GM23248 (cell line): ENCODE measurements at regions not wholly inside any gene's neighbourhood (a gene's known extent, or its start where the extent isn't known, plus 50 kb on each side); places are given as distances from the start of the nearest gene placed in this dataset.

Source experiments
- DNase-seq: peaks from one replicate; pipeline ENCODE4 v3.0.0-alpha.2; 2015
- H2AFZ ChIP-seq: fragments of 200-600 bp; sonication (generic); 2 replicates; pipeline ENCODE4 v1.6.1; 2016; ENCODE audit warnings: antibody characterized with exemption
- H3F3A ChIP-seq: fragments of 200-600 bp; sonication (generic); 2 replicates; pipeline ENCODE4 v1.6.1; 2016; ENCODE audit warnings: mild to moderate bottlenecking, antibody characterized with exemption, mixed run types; ENCODE audit not compliant: insufficient read depth
- H3K27ac ChIP-seq: fragments of 200-600 bp; sonication (generic); 2 replicates; pipeline ENCODE4 v1.5.1; 2016; ENCODE audit warnings: mild to moderate bottlenecking
- H3K27me3 ChIP-seq: fragments of 200-600 bp; sonication (generic); replicated peaks from 2 replicates; pipeline ENCODE4 v1.6.1; 2016; ENCODE audit warnings: mild to moderate bottlenecking; ENCODE audit not compliant: insufficient read depth
- H3K36me3 ChIP-seq: fragments of 200-600 bp; sonication (generic); 2 replicates; pipeline ENCODE4 v1.6.1; 2016; ENCODE audit warnings: low read depth, mild to moderate bottlenecking
- H3K4me1 ChIP-seq: fragments of 200-600 bp; sonication (generic); 2 replicates; pipeline ENCODE4 v1.6.1; 2016; ENCODE audit warnings: mild to moderate bottlenecking; ENCODE audit not compliant: insufficient read depth
- H3K4me2 ChIP-seq: fragments of 200-600 bp; sonication (generic); one replicate; pipeline ENCODE4 v1.6.1; 2016; ENCODE audit warnings: mild to moderate bottlenecking; ENCODE audit not compliant: unreplicated experiment
- H3K4me3 ChIP-seq: fragments of 200-600 bp; sonication (generic); 2 replicates; pipeline ENCODE4 v1.5.1; 2016; ENCODE audit warnings: mild to moderate bottlenecking
- H3K79me2 ChIP-seq: fragments of 200-600 bp; sonication (generic); 2 replicates; pipeline ENCODE4 v1.6.1; 2016; ENCODE audit warnings: mild to moderate bottlenecking; ENCODE audit not compliant: insufficient read depth
- H3K9ac ChIP-seq: fragments of 200-600 bp; sonication (generic); 2 replicates; pipeline ENCODE4 v1.6.1; 2016; ENCODE audit warnings: mild to moderate bottlenecking
- H3K9me2 ChIP-seq: fragments of 200-600 bp; sonication (generic); 2 replicates; pipeline ENCODE4 v1.6.1; 2016; ENCODE audit warnings: mixed run types, mild to moderate bottlenecking, moderate library complexity; ENCODE audit not compliant: insufficient read depth
- H3K9me3 ChIP-seq: fragments of 200-600 bp; sonication (generic); one replicate; pipeline ENCODE4 v1.6.1; 2017; ENCODE audit warnings: low read depth
- H4K20me1 ChIP-seq: fragments of 200-600 bp; sonication (generic); 2 replicates; pipeline ENCODE4 v1.6.0; 2016; ENCODE audit not compliant: insufficient read depth
- EZH2 ChIP-seq: fragments of 200-600 bp; sonication (generic); IDR thresholded peaks from 2 replicates; pipeline ENCODE4 v1.6.1; 2018; ENCODE audit warnings: antibody characterized with exemption, mild to moderate bottlenecking; ENCODE audit not compliant: insufficient read depth, poor library complexity, severe bottlenecking
- EZH2phosphoT487 ChIP-seq: fragments of 200-600 bp; sonication (generic); IDR thresholded peaks from 2 replicates; pipeline ENCODE4 v1.6.1; 2018; ENCODE audit warnings: antibody characterized with exemption, moderate library complexity, mild to moderate bottlenecking, low read depth; ENCODE audit not compliant: insufficient read depth
- WGBS, 2 experiments: methylation state at CpG; one replicate each; pipeline ENCODE4 v1.1.6; 2015 to 2017; ENCODE audit warnings: low lambda C conversion rate in 2 of 2, low coverage in 1 of 2; ENCODE audit errors: missing lambda C conversion rate in 2 of 2; 5-methylcytosine and 5-hydroxymethylcytosine counted together
- in situ Hi-C: fragments of 300-500 bp; cut with MboI; formaldehyde crosslinking; loops from 2 replicates; pipeline ENCODE4 v1.15.0; 2020

DNA sequence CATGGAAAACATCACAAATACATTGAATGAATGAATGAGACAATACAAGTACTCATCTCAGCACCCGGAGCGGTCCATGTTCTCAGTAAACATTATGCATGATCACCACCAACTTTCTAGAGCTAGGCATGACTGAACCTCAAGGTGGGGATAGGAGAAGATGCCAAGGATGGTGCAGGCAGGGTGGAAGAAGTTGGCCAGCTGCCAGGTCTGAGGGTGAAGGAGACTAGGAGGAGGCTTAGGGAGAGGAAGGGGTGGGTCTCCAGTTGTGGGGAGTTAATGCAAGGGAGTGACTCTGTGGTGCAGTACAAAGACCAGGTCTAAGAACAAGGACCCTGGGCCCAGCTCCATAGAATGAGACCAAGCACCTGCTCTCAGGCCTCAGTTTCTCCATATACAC lies 91.7 kb downstream of the MATN1 start:
- Histone ChIP-seq H3K4me1 (no peaks in the 10 kb centered on the region), H3F3A (no peaks in the 10 kb centered on the region), H3K9ac (no peak overlapping the region), H3K4me2 (no peak overlapping the region), H4K20me1 (no peaks in the 10 kb centered on the region), H3K36me3 (no peaks in the 10 kb centered on the region), H3K9me2 (no peaks in the 10 kb centered on the region), H3K79me2 (no peaks in the 10 kb centered on the region), H2AFZ (no peak overlapping the region), H3K4me3 (no peak overlapping the region), H3K9me3 (no peaks in the 10 kb centered on the region), H3K27ac (no peak overlapping the region), H3K27me3 (peaks cover 3% of the 10 kb centered on the region)
- TF ChIP-seq EZH2phosphoT487 (no peak), EZH2 (no peak)
- 92 to 94% methylated on average over 2 of the region's 2 CpGs for WGBS, 2 experiments
- no peak for DNase-seq
- in situ Hi-C loops = no loop called here

DNA sequence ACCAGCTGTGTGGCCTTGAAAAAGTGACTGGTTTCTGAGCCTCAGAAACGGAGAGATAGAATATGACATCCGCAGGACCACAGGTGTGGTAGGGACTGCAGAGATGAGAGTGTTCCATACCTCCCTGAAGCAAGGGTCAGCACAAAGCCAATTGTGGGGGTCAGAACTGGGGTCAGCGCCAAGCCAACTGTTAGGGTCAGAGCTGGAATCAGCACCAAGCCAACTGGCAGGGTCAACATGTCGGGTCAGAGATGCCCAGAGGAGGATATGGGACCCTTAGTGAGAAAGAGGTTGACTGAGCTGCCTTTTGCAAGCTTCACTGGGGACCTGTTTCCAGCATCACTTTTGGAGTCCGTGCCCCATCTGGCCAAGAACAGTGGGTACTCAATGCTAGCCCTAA lies 93.9 kb downstream of the MATN1 start:
- H3K9me2 ChIP-seq = no peaks in the 10 kb centered on the region
- H3K27me3 ChIP-seq = peaks cover 3% of the 10 kb centered on the region; the same call in 1 of the 2 replicates
- no peaks in the 10 kb centered on the region for H3K79me2 ChIP-seq
- no peak for TF ChIP-seq EZH2
- TF ChIP-seq EZH2phosphoT487 = no peak
- in situ Hi-C loops = no loop called here
- no peaks in the 10 kb centered on the region for H3K4me1 ChIP-seq
- no peak overlapping the region for H3K4me3 ChIP-seq
- no peak overlapping the region for H3K4me2 ChIP-seq
- H3K27ac ChIP-seq = no peak overlapping the region
- H3K9me3 ChIP-seq = no peaks in the 10 kb centered on the region
- no peak overlapping the region for H3K9ac ChIP-seq
- H2AFZ ChIP-seq = no peak overlapping the region
- H4K20me1 ChIP-seq = no peaks in the 10 kb centered on the region
- H3K36me3 ChIP-seq = no peaks in the 10 kb centered on the region
- no peaks in the 10 kb centered on the region for H3F3A ChIP-seq
- no peak for DNase-seq
- WGBS, 2 experiments = 47 to 58% methylated on average over 5 of the region's 5 CpGs

DNA sequence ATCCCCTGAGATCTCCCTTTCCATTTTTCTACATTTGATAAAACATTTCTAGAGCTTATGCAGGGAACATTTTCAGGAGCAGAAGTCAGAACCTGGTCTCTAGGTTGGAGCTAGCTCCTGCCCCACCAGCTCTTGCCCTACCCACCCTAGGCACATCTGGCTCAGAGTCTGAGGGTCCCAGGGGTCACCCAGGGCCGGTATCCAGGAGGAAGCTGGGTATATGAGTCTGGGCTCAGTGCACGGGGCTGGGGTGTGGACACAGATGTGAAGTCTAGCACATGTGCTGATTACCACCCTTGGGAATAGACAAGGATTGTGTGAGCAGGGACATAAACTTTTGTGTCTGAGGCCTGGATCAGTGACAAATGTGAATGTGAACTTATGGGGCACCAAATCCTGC lies 95.4 kb downstream of the MATN1 start:
- TF ChIP-seq EZH2 (no peak), EZH2phosphoT487 (no peak)
- H3K9me3 ChIP-seq = no peaks in the 10 kb centered on the region
- 16 to 19% methylated on average over 2 of the region's 2 CpGs for WGBS, 2 experiments
- in situ Hi-C loops = no loop called here
- DNase-seq = no peak
- no peak overlapping the region for H2AFZ ChIP-seq
- no peak overlapping the region for H3K4me2 ChIP-seq
- peaks cover 3% of the 10 kb centered on the region; the same call in 1 of the 2 replicates for H3K27me3 ChIP-seq
- H3K27ac ChIP-seq = no peak overlapping the region
- H3K36me3 ChIP-seq = no peaks in the 10 kb centered on the region
- no peak overlapping the region for H3K4me3 ChIP-seq
- no peaks in the 10 kb centered on the region for H3F3A ChIP-seq
- H3K9ac ChIP-seq = no peak overlapping the region
- no peaks in the 10 kb centered on the region for H3K9me2 ChIP-seq
- no peaks in the 10 kb centered on the region for H3K79me2 ChIP-seq
- no peaks in the 10 kb centered on the region for H4K20me1 ChIP-seq
- H3K4me1 ChIP-seq = no peaks in the 10 kb centered on the region

DNA sequence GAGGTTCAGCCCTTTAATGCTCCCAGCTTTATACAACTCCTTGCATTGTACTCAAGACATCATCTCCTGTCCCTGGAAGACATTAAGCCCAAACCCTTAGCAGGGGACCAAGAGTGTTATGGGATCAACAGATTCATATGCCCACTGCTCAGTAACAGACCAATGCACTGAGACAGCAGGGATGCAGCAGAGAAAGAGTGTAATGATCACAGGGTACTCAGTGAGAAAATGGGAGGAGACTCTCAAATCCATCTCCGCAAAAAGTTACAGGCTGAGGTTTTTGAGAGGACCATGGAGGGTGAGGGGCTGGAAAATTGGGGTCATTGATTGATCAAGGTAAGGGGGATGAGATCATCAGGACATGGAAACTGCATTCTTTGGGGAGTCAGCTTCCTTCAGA lies 96.2 kb downstream of the MATN1 start:
- H3K27ac ChIP-seq = no peak overlapping the region
- no peaks in the 10 kb centered on the region for H3K36me3 ChIP-seq
- no peak overlapping the region for H3K4me3 ChIP-seq
- no peaks in the 10 kb centered on the region for H3K9me3 ChIP-seq
- no peaks in the 10 kb centered on the region for H3K4me1 ChIP-seq
- H4K20me1 ChIP-seq = no peaks in the 10 kb centered on the region
- no peaks in the 10 kb centered on the region for H3K79me2 ChIP-seq
- no peaks in the 10 kb centered on the region for H3K9me2 ChIP-seq
- H2AFZ ChIP-seq = no peak overlapping the region
- H3K9ac ChIP-seq = no peak overlapping the region
- no peak for DNase-seq
- in situ Hi-C loops = no loop called here
- TF ChIP-seq EZH2 (no peak), EZH2phosphoT487 (no peak)
- H3F3A ChIP-seq = no peaks in the 10 kb centered on the region
- peaks cover 3% of the 10 kb centered on the region; the same call in 1 of the 2 replicates for H3K27me3 ChIP-seq
- no peak overlapping the region for H3K4me2 ChIP-seq
- 38 to 39% methylated on average over 1 of the region's 1 CpG for WGBS, 2 experiments

DNA sequence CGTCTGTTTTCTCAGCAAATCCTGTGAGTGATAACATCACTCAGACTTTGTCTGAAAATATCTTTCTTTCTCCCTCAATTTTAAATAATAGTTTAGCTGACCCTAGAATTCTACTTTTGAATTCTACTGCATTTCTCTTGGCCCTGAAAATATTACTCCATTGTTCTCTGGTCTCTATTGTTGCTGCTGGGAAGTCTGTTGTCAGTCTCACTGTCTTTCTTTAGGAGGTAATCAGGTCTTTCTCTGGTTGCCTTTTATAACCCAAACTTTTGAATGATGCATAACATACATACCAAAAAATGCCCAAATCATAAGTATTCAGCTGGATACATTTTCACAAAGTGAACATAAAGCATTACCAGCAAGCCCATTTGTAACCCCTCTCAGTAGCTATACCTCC lies 100.0 kb downstream of the MATN1 start:
- Histone ChIP-seq H3K27ac (no peak overlapping the region), H3K9me3 (no peaks in the 10 kb centered on the region), H2AFZ (no peak overlapping the region), H3K9me2 (no peaks in the 10 kb centered on the region), H3K4me1 (peaks cover 4% of the 10 kb centered on the region; the same call in 1 of the 2 replicates), H3K4me2 (no peak overlapping the region), H3F3A (no peaks in the 10 kb centered on the region), H3K36me3 (no peaks in the 10 kb centered on the region), H3K9ac (no peak overlapping the region), H3K27me3 (0 out of 2 replicates have a peak, but pooled peaks cover 3% of the 10 kb centered on the region), H3K4me3 (no peak overlapping the region), H4K20me1 (no peaks in the 10 kb centered on the region), H3K79me2 (no peaks in the 10 kb centered on the region)
- DNase-seq = no peak
- TF ChIP-seq EZH2 (no peak), EZH2phosphoT487 (no peak)
- in situ Hi-C loops = no loop called here
- WGBS, 2 experiments = 82 to 95% methylated on average over 1 of the region's 1 CpG
